Endothelial cell of umbilical vein (primary cell): ENCODE measurements at regions not wholly inside any gene's neighbourhood (a gene's known extent, or its start where the extent isn't known, plus 50 kb on each side); places are given as distances from the start of the nearest gene placed in this dataset.

Experiments
- BruUV-seq: library from RNA; stranded (reverse); fragments of 400-500 nt; replicated peaks from 2 replicates; lab custom pipeline; 2021; lab: Mats Ljungman, UMichigan
- CTCF ChIA-PET: fragments of 300-600, 350-600 bp; sonication (Branson Sonifier 250); formaldehyde crosslinking; loops from one replicate; lab custom pipeline; 2021; ENCODE audit warnings: antibody characterized with exemption, inconsistent platforms; lab: Charles Lee
- POLR2A ChIA-PET: fragments of 300-600, 350-600 bp; sonication (Branson Sonifier 250); formaldehyde crosslinking; loops from one replicate; lab custom pipeline; 2021; ENCODE audit warnings: antibody characterized with exemption, inconsistent platforms; lab: Charles Lee
- DNase-seq: peaks from one replicate; pipeline ENCODE4 v3.0.0-alpha.2; 2011; ENCODE audit warnings: low read depth, low spot score
- FAIRE-seq: peaks from 2 replicates; lab custom pipeline; 2011; peaks lifted over from hg19 to GRCh38; lab: Jason Lieb, UNC
- H2AFZ ChIP-seq: 2 replicates; pipeline ENCODE4 v1.6.0; 2012; ENCODE audit warnings: low read depth, low read length, control low read depth, inconsistent platforms
- H3K27ac ChIP-seq: 2 replicates; pipeline ENCODE4 v1.5.1; 2011; ENCODE audit warnings: low read depth, mild to moderate bottlenecking, control low read depth, low read length, moderate library complexity; ENCODE audit not compliant: insufficient read depth
- H3K27me3 ChIP-seq, 2 experiments: 2 replicates each; pipeline versions ENCODE4 v1.6.0 to v1.6.1; 2011; ENCODE audit warnings: low read length in 2 of 2, mixed read lengths in 1 of 2; ENCODE audit not compliant: control insufficient read depth in 2 of 2, insufficient read depth in 2 of 2
- H3K36me3 ChIP-seq, 2 experiments: 2 replicates in 1 of 2; 3 replicates in 1 of 2; pipeline ENCODE4 v1.5.1; 2011; ENCODE audit warnings: low read length in 2 of 2, mild to moderate bottlenecking in 1 of 2, moderate library complexity in 1 of 2; ENCODE audit not compliant: control insufficient read depth in 2 of 2, insufficient read depth in 2 of 2; ENCODE audit errors: extremely low read depth in 1 of 2
- H3K4me1 ChIP-seq: 3 replicates; pipeline ENCODE4 v1.5.1; 2011; ENCODE audit warnings: mild to moderate bottlenecking, low read length; ENCODE audit not compliant: control insufficient read depth, insufficient read depth; ENCODE audit errors: extremely low read depth
- H3K4me2 ChIP-seq: 2 replicates; pipeline ENCODE4 v1.6.1; 2011; ENCODE audit warnings: low read length, control low read depth, mixed read lengths; ENCODE audit not compliant: insufficient read depth
- H3K4me3 ChIP-seq, 3 experiments: fragments of 200-600 bp in 1 of 3; sonication (generic), shearing (Covaris generic) in 1 of 3; replicated peaks in 1 of 3; 2 replicates each; pipeline ENCODE4 v1.5.1; 2011 to 2016; ENCODE audit warnings: control low read depth in 3 of 3, low read length in 3 of 3, mild to moderate bottlenecking in 2 of 3, inconsistent platforms in 1 of 3, low read depth in 1 of 3, moderate library complexity in 1 of 3; ENCODE audit not compliant: insufficient read depth in 1 of 3
- H3K79me2 ChIP-seq: 2 replicates; pipeline ENCODE4 v1.6.0; 2012; ENCODE audit warnings: low read length, inconsistent platforms; ENCODE audit not compliant: control insufficient read depth, insufficient read depth
- H3K9ac ChIP-seq: replicated peaks from 2 replicates; pipeline ENCODE3; 2011; ENCODE audit warnings: low read length, control low read depth; ENCODE audit not compliant: insufficient read depth; ENCODE audit errors: extremely low read depth
- H3K9me1 ChIP-seq: replicated peaks from 3 replicates; pipeline ENCODE4 v1.6.0; 2011; ENCODE audit warnings: mild to moderate bottlenecking, low read length; ENCODE audit not compliant: control insufficient read depth, insufficient read depth; ENCODE audit errors: extremely low read depth
- H3K9me3 ChIP-seq: replicated peaks from 2 replicates; pipeline ENCODE4 v1.5.1; 2012; ENCODE audit warnings: low read length, inconsistent platforms; ENCODE audit not compliant: control insufficient read depth, insufficient read depth
- H4K20me1 ChIP-seq: replicated peaks from 2 replicates; pipeline ENCODE3; 2011; ENCODE audit warnings: mild to moderate bottlenecking, low read length; ENCODE audit not compliant: control insufficient read depth, insufficient read depth; ENCODE audit errors: extremely low read depth
- EZH2 ChIP-seq: IDR thresholded peaks from 2 replicates; pipeline ENCODE4 v1.6.1; 2012; ENCODE audit warnings: borderline replicate concordance, low read depth, mild to moderate bottlenecking, moderate library complexity, low read length, inconsistent platforms; ENCODE audit not compliant: severe bottlenecking
- JUN ChIP-seq: IDR thresholded peaks from 2 replicates; pipeline ENCODE4 v1.6.1; 2011; ENCODE audit warnings: borderline replicate concordance, low read depth; ENCODE audit not compliant: insufficient read length, insufficient read depth
- MYC ChIP-seq: IDR thresholded peaks from one replicate; pipeline ENCODE4 v1.6.1; 2011; ENCODE audit warnings: mild to moderate bottlenecking, low read depth, low read length
- POLR2A ChIP-seq: IDR thresholded peaks from 2 replicates; pipeline ENCODE4 v1.6.1; 2012; ENCODE audit warnings: low read depth, mild to moderate bottlenecking, control low read depth, low read length
- dilution Hi-C: fragments of 300-500 bp; cut with MboI; formaldehyde crosslinking; loops from one replicate; pipeline ENCODE4 v1.15.0; 2019; ENCODE audit warnings: low sequenced_read_pairs; ENCODE audit not compliant: extremely low pct_ligation_motif_present
- intact Hi-C: fragments of 100-400 bp; cut with micrococcal nuclease; formaldehyde crosslinking; loops from one replicate; pipeline ENCODE4 v1.10.0; 2022
- TF ChIP-seq, protein P1 (sequence below): IDR thresholded peaks from 2 replicates; pipeline ENCODE4 v1.6.1; 2011; ENCODE audit not compliant: insufficient read depth, insufficient read length

DNA sequence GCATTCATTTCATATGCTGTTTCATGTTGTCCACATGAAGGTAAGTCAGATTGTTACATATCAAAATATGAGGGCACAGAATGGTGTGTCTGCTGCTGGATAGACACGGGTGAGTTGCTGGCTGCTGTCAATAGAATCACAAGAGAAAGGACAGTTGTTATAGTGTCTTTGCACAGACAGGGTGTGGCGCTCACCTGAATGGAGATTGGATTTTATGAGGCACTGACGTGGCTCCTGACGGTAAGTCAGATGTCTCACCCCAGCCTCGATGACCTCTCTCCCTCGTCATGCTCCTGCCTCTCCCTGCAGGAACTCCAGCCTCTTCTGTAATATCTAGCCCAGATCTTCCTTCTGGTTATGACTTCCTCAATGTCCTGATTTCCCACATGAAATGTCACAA is 75.4 kb upstream of the SELENOP start:
- H3K9me3 ChIP-seq = no peaks in the 10 kb centered on the region
- H3K9ac ChIP-seq = no peak overlapping the region
- H4K20me1 ChIP-seq = no peaks in the 10 kb centered on the region
- intact Hi-C loops (loop anchor here (5.0 kb wide), 4 partner anchors 120 to 880 kb away; no protein-coding TSS in a partner anchor), dilution Hi-C loops (no loop called here)
- H3K4me3 ChIP-seq = no peak overlapping the region
- H3K27ac ChIP-seq = no peak overlapping the region
- TF ChIP-seq POLR2A (no peak), JUN (no peak), EZH2 (no peak), MYC (no peak)
- TF ChIP-seq, protein P1, sequence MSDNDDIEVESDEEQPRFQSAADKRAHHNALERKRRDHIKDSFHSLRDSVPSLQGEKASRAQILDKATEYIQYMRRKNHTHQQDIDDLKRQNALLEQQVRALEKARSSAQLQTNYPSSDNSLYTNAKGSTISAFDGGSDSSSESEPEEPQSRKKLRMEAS = no peak
- no peak for DNase-seq
- FAIRE-seq = no peak
- no peak overlapping the region for H2AFZ ChIP-seq
- H3K4me1 ChIP-seq = no peaks in the 10 kb centered on the region
- ChIA-PET CTCF (interaction anchor here (1.2 to 2.9 kb wide), 2 partner anchors 22 to 829 kb away, joined by 4 to 15 read pairs; no protein-coding TSS in a partner anchor), POLR2A (no interaction called here)
- BruUV-seq = no TSS peak
- no peaks in the 10 kb centered on the region for H3K9me1 ChIP-seq
- no peak overlapping the region for H3K4me2 ChIP-seq
- no peaks in the 10 kb centered on the region for H3K79me2 ChIP-seq
- no peaks in the 10 kb centered on the region for H3K36me3 ChIP-seq
- H3K27me3 ChIP-seq = peaks cover 10 to 19% of the 10 kb centered on the region in 2 experiments

DNA sequence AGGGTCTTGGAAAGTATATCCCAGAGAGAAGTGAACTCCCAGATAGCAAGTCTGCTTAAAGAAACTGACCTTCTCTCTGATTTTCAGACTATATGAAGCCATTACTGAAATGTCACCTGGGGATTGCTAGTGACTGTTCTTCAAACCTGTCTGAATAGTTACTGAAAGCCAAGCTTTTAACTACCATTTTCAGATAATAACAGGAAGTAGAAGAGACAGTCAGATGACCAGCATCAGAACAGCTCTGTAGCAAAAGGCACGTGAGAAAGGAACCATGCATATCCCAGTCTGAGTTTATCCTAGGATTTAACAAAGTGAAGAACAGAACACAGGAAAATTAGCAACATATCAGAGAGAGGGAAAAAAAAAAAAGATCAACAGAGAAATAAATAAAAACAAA is 74.9 kb upstream of the SELENOP start:
- no peaks in the 10 kb centered on the region for H3K79me2 ChIP-seq
- TF ChIP-seq MYC = no peak
- peak; percentile 2 for TF ChIP-seq EZH2
- no TSS peak for BruUV-seq
- H3K27ac ChIP-seq = no peak overlapping the region
- intact Hi-C loops = loop anchor here (5.0 kb wide), 4 partner anchors 119 to 879 kb away; no protein-coding TSS in a partner anchor
- FAIRE-seq = no peak
- no peak overlapping the region for H3K9ac ChIP-seq
- no peaks in the 10 kb centered on the region for H3K9me1 ChIP-seq
- dilution Hi-C loops = no loop called here
- no peaks in the 10 kb centered on the region for H3K36me3 ChIP-seq
- no peaks in the 10 kb centered on the region for H3K4me1 ChIP-seq
- no peak overlapping the region for H3K4me2 ChIP-seq
- H3K27me3 ChIP-seq = peaks cover 10 to 19% of the 10 kb centered on the region in 2 experiments
- H3K4me3 ChIP-seq = no peak overlapping the region
- ChIA-PET CTCF (interaction anchor here (0.7 to 1.2 kb wide), 2 partner anchors 303 to 829 kb away, joined by 3 to 4 read pairs; no protein-coding TSS in a partner anchor), POLR2A (no interaction called here)
- no peak overlapping the region for H2AFZ ChIP-seq
- DNase-seq = no peak
- H3K9me3 ChIP-seq = no peaks in the 10 kb centered on the region
- no peaks in the 10 kb centered on the region for H4K20me1 ChIP-seq
